HCT116 (cell line): ENCODE measurements at regions not wholly inside any gene's neighbourhood (a gene's known extent, or its start where the extent isn't known, plus 50 kb on each side); places are given as distances from the start of the nearest gene placed in this dataset.

Experiments used
- ATAC-seq: fragments of 200-7000 bp; cut with Tn5 transposase; 2 replicates; pipeline ENCODE4 v1.9.1; 2020; ENCODE audit warnings: mild to moderate bottlenecking, moderate library complexity
- BruUV-seq: library from RNA; stranded (reverse); fragments of 400-500 nt; replicated peaks from 2 replicates; lab custom pipeline; 2021; lab: Mats Ljungman, UMichigan
- CTCF ChIA-PET: fragments of 300-600 bp; sonication (Branson Sonifier 250); formaldehyde crosslinking; loops from one replicate; lab custom pipeline; 2021; ENCODE audit warnings: antibody characterized with exemption; lab: Charles Lee
- POLR2A ChIA-PET: fragments of 300-600, 350-600 bp; sonication (Branson Sonifier 250); formaldehyde crosslinking; loops from one replicate; lab custom pipeline; 2021; ENCODE audit warnings: antibody characterized with exemption; lab: Charles Lee
- RAD21 ChIA-PET, 2 experiments: fragments of 300-600 bp; sonication (Branson Sonifier 250); formaldehyde crosslinking; loops; one replicate each; lab custom pipeline; 2023; ENCODE audit warnings: low total read pairs in 2 of 2; ENCODE audit not compliant: uncharacterized antibody in 2 of 2, unreplicated experiment in 2 of 2, low non-redundant PET in 1 of 2; lab: Charles Lee
- DNase-seq: peaks from one replicate; pipeline ENCODE4 v3.0.0-alpha.2; 2010; ENCODE audit warnings: low read depth, low spot score
- H2AFZ ChIP-seq: fragments of 200-600 bp; shearing (Covaris generic), sonication (generic); 2 replicates; pipeline ENCODE4 v1.6.1; 2017; ENCODE audit warnings: low read depth, mixed run types, mixed read lengths, antibody characterized with exemption, low read length; ENCODE audit not compliant: poor library complexity, severe bottlenecking
- H3K27ac ChIP-seq: 2 replicates; pipeline ENCODE4 v1.5.1; 2012; ENCODE audit warnings: low read depth, low read length
- H3K27me3 ChIP-seq: fragments of 200-600 bp; sonication (generic); 2 replicates; pipeline ENCODE4 v1.6.1; 2016; ENCODE audit warnings: mixed run types, low read length, mixed read lengths; ENCODE audit not compliant: insufficient read depth
- H3K36me3 ChIP-seq, 2 experiments: fragments of 200-500 bp in 1 of 2; fragments of 200-600 bp in 1 of 2; sonication (Bioruptor generic) in 1 of 2; sonication (generic) in 1 of 2; 2 replicates each; pipeline versions ENCODE4 v1.5.1 to v1.6.1; 2014 to 2016; ENCODE audit warnings: low read length in 2 of 2, inconsistent platforms in 1 of 2, mixed read lengths in 1 of 2, mixed run types in 1 of 2; ENCODE audit not compliant: insufficient read depth in 2 of 2, control insufficient read depth in 1 of 2
- H3K4me1 ChIP-seq, 2 experiments: fragments of 200-600 bp in 1 of 2; sonication (generic) in 1 of 2; 2 replicates each; pipeline versions ENCODE4 v1.5.1 to v1.6.1; 2012 to 2017; ENCODE audit warnings: low read length in 2 of 2, inconsistent platforms in 1 of 2, mild to moderate bottlenecking in 1 of 2, mixed read lengths in 1 of 2, mixed run types in 1 of 2, moderate library complexity in 1 of 2; ENCODE audit not compliant: insufficient read depth in 2 of 2, control insufficient read depth in 1 of 2
- H3K4me2 ChIP-seq: fragments of 200-600 bp; sonication (generic); 2 replicates; pipeline ENCODE4 v1.6.1; 2017; ENCODE audit warnings: mixed run types, low read length, mixed read lengths
- H3K4me3 ChIP-seq, 2 experiments: fragments of 200-600 bp in 1 of 2; sonication (generic) in 1 of 2; replicated peaks in 1 of 2; 2 replicates each; pipeline ENCODE4 v1.5.1; 2011 to 2016; ENCODE audit warnings: low read length in 2 of 2, control low read depth in 1 of 2, low read depth in 1 of 2, mild to moderate bottlenecking in 1 of 2, mixed read lengths in 1 of 2, mixed run types in 1 of 2
- H3K79me2 ChIP-seq: fragments of 200-600 bp; sonication (generic); 2 replicates; pipeline ENCODE4 v1.6.1; 2017; ENCODE audit warnings: mild to moderate bottlenecking, mixed run types, low read length, moderate library complexity, mixed read lengths; ENCODE audit not compliant: insufficient read depth
- H3K9ac ChIP-seq: fragments of 200-600 bp; sonication (generic); 2 replicates; pipeline ENCODE4 v1.6.1; 2016; ENCODE audit warnings: low read length, mixed read lengths
- H3K9me2 ChIP-seq: fragments of 200-600 bp; sonication (generic), shearing (Covaris generic); 2 replicates; pipeline ENCODE4 v1.6.1; 2017; ENCODE audit warnings: mixed run types, mild to moderate bottlenecking, moderate library complexity; ENCODE audit not compliant: insufficient read depth
- H3K9me3 ChIP-seq, 2 experiments: fragments of 200-500 bp in 1 of 2; fragments of 200-600 bp in 1 of 2; sonication (Bioruptor generic) in 1 of 2; sonication (generic) in 1 of 2; 2 replicates each; pipeline ENCODE4 v1.6.1; 2014 to 2017; ENCODE audit warnings: low read length in 2 of 2, mixed read lengths in 2 of 2, inconsistent platforms in 1 of 2, low read depth in 1 of 2, mild to moderate bottlenecking in 1 of 2, mixed run types in 1 of 2, moderate library complexity in 1 of 2; ENCODE audit not compliant: control insufficient read depth in 1 of 2, insufficient read depth in 1 of 2
- H4K20me1 ChIP-seq: fragments of 200-600 bp; sonication (generic), shearing (Covaris generic); 2 replicates; pipeline ENCODE4 v1.6.1; 2017; ENCODE audit warnings: mixed run types, mild to moderate bottlenecking, moderate library complexity; ENCODE audit not compliant: insufficient read depth
- ATF3 ChIP-seq: IDR thresholded peaks from 2 replicates; pipeline ENCODE4 v1.6.1; 2012
- MAX ChIP-seq: IDR thresholded peaks from 2 replicates; pipeline ENCODE4 v1.6.1; 2012
- SIN3A ChIP-seq: IDR thresholded peaks from 2 replicates; pipeline ENCODE4 v1.6.1; 2012; ENCODE audit warnings: low read depth
- SRF ChIP-seq: IDR thresholded peaks from 2 replicates; pipeline ENCODE4 v1.6.1; 2012; ENCODE audit warnings: low read depth
- YY1 ChIP-seq: IDR thresholded peaks from 2 replicates; pipeline ENCODE4 v1.6.1; 2011; ENCODE audit warnings: low read length, low read depth, moderate library complexity, mild to moderate bottlenecking; ENCODE audit not compliant: insufficient replicate concordance; ENCODE audit errors: extremely low read depth
- ZBTB33 ChIP-seq: IDR thresholded peaks from 2 replicates; pipeline ENCODE4 v1.6.1; 2011; ENCODE audit warnings: mild to moderate bottlenecking, low read length, moderate library complexity; ENCODE audit not compliant: insufficient replicate concordance; ENCODE audit errors: extremely low read depth
- ZNF274 ChIP-seq: fragments of 200-500 bp; sonication (Bioruptor generic); IDR thresholded peaks from 2 replicates; pipeline ENCODE4 v1.6.1; 2014; ENCODE audit warnings: mild to moderate bottlenecking, low read depth, low read length, inconsistent platforms
- intact Hi-C: fragments of 100-400 bp; cut with micrococcal nuclease; formaldehyde crosslinking; loops from 2 replicates; pipeline ENCODE4 v1.10.0; 2022

- Histone ChIP-seq H3K4me3 (no peak overlapping the region), H4K20me1 (no peaks in the 10 kb centered on the region)
- RAD21 ChIA-PET: no interaction called here
- no peak for DNase-seq
- TF ChIP-seq ZNF274 (no peak), ZBTB33 (no peak), MAX (no peak), SIN3A (no peak), YY1 (no peak), ATF3 (no peak), SRF (no peak)
- TF ChIP-seq, all 23 proteins: peak for 0
- Histone ChIP-seq H3K36me3 (no peaks in the 10 kb centered on the region), H3K9me2 (no peaks in the 10 kb centered on the region), H3K27me3 (no peaks in the 10 kb centered on the region), H3K79me2 (no peaks in the 10 kb centered on the region), H3K4me1 (peaks cover 0 to 10% of the 10 kb centered on the region in 2 experiments; a peak in 3 of 4 replicates), H3K27ac (no peak overlapping the region), H3K4me2 (no peak overlapping the region), H3K9ac (no peak overlapping the region), H2AFZ (no peak overlapping the region), H3K9me3 (no peaks in the 10 kb centered on the region)
- no TSS peak for BruUV-seq
- POLR2A ChIA-PET: interaction anchor here (1.3 kb wide), 1 partner anchor 9 kb away, joined by 3 read pairs; no protein-coding TSS in a partner anchor
- CTCF ChIA-PET: interaction anchor here (0.6 kb wide), 1 partner anchor 10 kb away, joined by 3 read pairs; no protein-coding TSS in a partner anchor
- intact Hi-C loops: no loop called here
- ATAC-seq: no peak
Measured at GRCh38 chr1:25091658-25092057, 140.6 kb downstream of the SYF2 start.
